MM.1S (cell line): ENCODE measurements at regions not wholly inside any gene's neighbourhood (a gene's known extent, or its start where the extent isn't known, plus 50 kb on each side); places are given as distances from the start of the nearest gene placed in this dataset.

Experiments
- DNase-seq: peaks from one replicate; pipeline ENCODE4 v3.0.0-alpha.2; 2015
- H2AFZ ChIP-seq: fragments of 300-600 bp; sonication (generic); 2 replicates; pipeline ENCODE4 v1.6.0; 2016; ENCODE audit warnings: antibody characterized with exemption, low read length
- H3F3A ChIP-seq: fragments of 300-600 bp; sonication (generic); 2 replicates; pipeline ENCODE4 v1.6.1; 2016; ENCODE audit warnings: mild to moderate bottlenecking, antibody characterized with exemption, low read length, moderate library complexity, mixed read lengths; ENCODE audit not compliant: insufficient read depth
- H3K27ac ChIP-seq: fragments of 300-600 bp; sonication (generic); 2 replicates; pipeline ENCODE4 v1.5.1; 2016; ENCODE audit warnings: mild to moderate bottlenecking, low read length
- H3K27me3 ChIP-seq: fragments of 300-600 bp; sonication (generic); replicated peaks from 2 replicates; pipeline ENCODE4 v1.6.0; 2016; ENCODE audit warnings: low read length; ENCODE audit not compliant: insufficient read depth
- H3K36me3 ChIP-seq: fragments of 300-600 bp; sonication (generic); replicated peaks from 2 replicates; pipeline ENCODE4 v1.6.1; 2016; ENCODE audit warnings: mild to moderate bottlenecking, low read length, mixed read lengths; ENCODE audit not compliant: insufficient read depth
- H3K4me1 ChIP-seq: fragments of 300-600 bp; sonication (generic); 2 replicates; pipeline ENCODE4 v1.6.1; 2016; ENCODE audit warnings: low read length, mixed read lengths
- H3K4me2 ChIP-seq: fragments of 300-600 bp; sonication (generic); 2 replicates; pipeline ENCODE4 v1.6.0; 2016; ENCODE audit warnings: low read depth, low read length
- H3K4me3 ChIP-seq: fragments of 300-600 bp; sonication (generic); 2 replicates; pipeline ENCODE4 v1.5.1; 2016; ENCODE audit warnings: low read length, mixed read lengths
- H3K79me2 ChIP-seq: fragments of 300-600 bp; sonication (generic); 2 replicates; pipeline ENCODE4 v1.6.1; 2016; ENCODE audit warnings: mixed run types, low read length, mixed read lengths
- H3K9ac ChIP-seq: fragments of 300-600 bp; sonication (generic); 2 replicates; pipeline ENCODE4 v1.6.1; 2016; ENCODE audit warnings: low read length, mixed read lengths
- H3K9me2 ChIP-seq: fragments of 300-600 bp; sonication (generic); replicated peaks from 2 replicates; pipeline ENCODE4 v1.6.1; 2016; ENCODE audit warnings: mild to moderate bottlenecking, low read length, mixed read lengths; ENCODE audit not compliant: insufficient read depth
- H3K9me3 ChIP-seq: fragments of 300-600 bp; sonication (generic); replicated peaks from 2 replicates; pipeline ENCODE4 v1.6.1; 2016; ENCODE audit warnings: mild to moderate bottlenecking, low read length, mixed read lengths; ENCODE audit not compliant: insufficient read depth
- H4K20me1 ChIP-seq: fragments of 300-600 bp; sonication (generic); 2 replicates; pipeline ENCODE4 v1.6.1; 2016; ENCODE audit warnings: mild to moderate bottlenecking, low read length, moderate library complexity, mixed read lengths; ENCODE audit not compliant: insufficient read depth
- EZH2 ChIP-seq: fragments of 300-600 bp; sonication (generic); optimal IDR thresholded peaks from 2 replicates; pipeline ENCODE3; 2017; ENCODE audit warnings: low read depth, mild to moderate bottlenecking, antibody characterized with exemption, low read length, mixed read lengths
- EZH2phosphoT487 ChIP-seq: fragments of 300-600 bp; sonication (generic); IDR thresholded peaks from 2 replicates; pipeline ENCODE4 v1.6.1; 2018; ENCODE audit warnings: antibody characterized with exemption, low read length
- TF ChIP-seq, protein P1 (sequence below): fragments of 300-600 bp; sonication (generic); IDR thresholded peaks from 2 replicates; pipeline ENCODE4 v1.5.1; 2016; ENCODE audit warnings: antibody characterized with exemption, low read length, mixed read lengths

GRCh38 chr9:90995516-90995915, 193.9 kb downstream of the SYK start:
- no peak overlapping the region for H2AFZ ChIP-seq
- no peak overlapping the region for H3K27ac ChIP-seq
- no peak overlapping the region for H3K4me3 ChIP-seq
- H3K9ac ChIP-seq: no peak overlapping the region
- no peaks in the 10 kb centered on the region for H4K20me1 ChIP-seq
- no peaks in the 10 kb centered on the region for H3K36me3 ChIP-seq
- no peaks in the 10 kb centered on the region for H3K27me3 ChIP-seq
- H3F3A ChIP-seq: no peaks in the 10 kb centered on the region
- no peaks in the 10 kb centered on the region for H3K9me2 ChIP-seq
- no peaks in the 10 kb centered on the region for H3K9me3 ChIP-seq
- TF ChIP-seq EZH2phosphoT487 (no peak), EZH2 (no peak)
- TF ChIP-seq, protein P1, sequence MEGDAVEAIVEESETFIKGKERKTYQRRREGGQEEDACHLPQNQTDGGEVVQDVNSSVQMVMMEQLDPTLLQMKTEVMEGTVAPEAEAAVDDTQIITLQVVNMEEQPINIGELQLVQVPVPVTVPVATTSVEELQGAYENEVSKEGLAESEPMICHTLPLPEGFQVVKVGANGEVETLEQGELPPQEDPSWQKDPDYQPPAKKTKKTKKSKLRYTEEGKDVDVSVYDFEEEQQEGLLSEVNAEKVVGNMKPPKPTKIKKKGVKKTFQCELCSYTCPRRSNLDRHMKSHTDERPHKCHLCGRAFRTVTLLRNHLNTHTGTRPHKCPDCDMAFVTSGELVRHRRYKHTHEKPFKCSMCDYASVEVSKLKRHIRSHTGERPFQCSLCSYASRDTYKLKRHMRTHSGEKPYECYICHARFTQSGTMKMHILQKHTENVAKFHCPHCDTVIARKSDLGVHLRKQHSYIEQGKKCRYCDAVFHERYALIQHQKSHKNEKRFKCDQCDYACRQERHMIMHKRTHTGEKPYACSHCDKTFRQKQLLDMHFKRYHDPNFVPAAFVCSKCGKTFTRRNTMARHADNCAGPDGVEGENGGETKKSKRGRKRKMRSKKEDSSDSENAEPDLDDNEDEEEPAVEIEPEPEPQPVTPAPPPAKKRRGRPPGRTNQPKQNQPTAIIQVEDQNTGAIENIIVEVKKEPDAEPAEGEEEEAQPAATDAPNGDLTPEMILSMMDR: no peak
- peaks cover 18% of the 10 kb centered on the region; the same call in 1 of the 2 replicates for H3K4me1 ChIP-seq
- no peak for DNase-seq
- H3K79me2 ChIP-seq: no peaks in the 10 kb centered on the region
- H3K4me2 ChIP-seq: no peak overlapping the region

GRCh38 chr9:90996154-90997065, 194.8 kb downstream of the SYK start:
- no peak overlapping the region for H3K4me3 ChIP-seq
- DNase-seq: no peak
- peaks cover 14% of the 10 kb centered on the region for H3K4me1 ChIP-seq
- no peaks in the 10 kb centered on the region for H3K36me3 ChIP-seq
- H3K9ac ChIP-seq: no peak overlapping the region
- H3F3A ChIP-seq: no peaks in the 10 kb centered on the region
- no peak overlapping the region for H3K4me2 ChIP-seq
- no peaks in the 10 kb centered on the region for H3K9me2 ChIP-seq
- TF ChIP-seq, protein P1: no peak
- H3K27ac ChIP-seq: no peak overlapping the region
- no peaks in the 10 kb centered on the region for H3K9me3 ChIP-seq
- no peaks in the 10 kb centered on the region for H3K79me2 ChIP-seq
- H3K27me3 ChIP-seq: no peaks in the 10 kb centered on the region
- no peak overlapping the region for H2AFZ ChIP-seq
- H4K20me1 ChIP-seq: no peaks in the 10 kb centered on the region

DNA sequence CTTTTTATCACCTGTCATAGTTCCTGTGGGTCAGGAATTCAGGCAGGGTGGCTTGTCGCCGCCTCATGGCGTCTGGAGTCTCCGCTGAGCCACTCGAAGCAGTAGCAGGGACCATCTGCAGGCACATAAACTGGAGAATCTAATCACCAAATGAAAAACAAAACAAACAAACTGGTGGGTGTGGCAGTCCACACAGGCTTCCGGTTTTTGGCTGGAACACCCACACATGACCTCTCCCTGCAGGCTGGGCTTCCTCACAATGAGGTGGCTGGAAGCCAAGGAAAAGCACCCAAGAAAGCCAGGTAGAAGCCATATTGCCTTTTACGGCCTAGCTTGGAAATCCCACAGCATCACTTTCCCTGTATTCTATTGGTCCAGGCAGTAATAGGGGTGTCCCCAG, 197.0 kb downstream of the SYK start:
- Histone ChIP-seq H2AFZ (no peak overlapping the region), H3K9ac (no peak overlapping the region), H3K79me2 (no peaks in the 10 kb centered on the region), H3K9me3 (no peaks in the 10 kb centered on the region), H3K9me2 (no peaks in the 10 kb centered on the region), H3K27me3 (no peaks in the 10 kb centered on the region), H3F3A (no peaks in the 10 kb centered on the region), H3K36me3 (no peaks in the 10 kb centered on the region), H3K4me2 (no peak overlapping the region), H4K20me1 (no peaks in the 10 kb centered on the region), H3K27ac (no peak overlapping the region), H3K4me1 (peaks cover 15% of the 10 kb centered on the region), H3K4me3 (no peak overlapping the region)
- TF ChIP-seq, protein P1: no peak
- TF ChIP-seq EZH2phosphoT487 (no peak), EZH2 (no peak)
- DNase-seq: no peak
